ENCODE measurements at regions not wholly inside any gene's neighbourhood (a gene's known extent, or its start where the extent isn't known, plus 50 kb on each side); places are given as distances from the start of the nearest gene placed in this dataset.

GRCh38 chr13:73499695-73500094, 440.9 kb downstream of the KLF5 start:
- Mint-ChIP-seq H3K36me3 (ENCODE audit: low read depth) (no peaks in the 10 kb centered on the region), H3K4me1 (peaks cover 16% of the 10 kb centered on the region), H3K9me3 (no peaks in the 10 kb centered on the region), H3K27me3 (ENCODE audit: low read depth) (no peaks in the 10 kb centered on the region), H3K4me3 (no peak overlapping the region), H3K27ac (no peak overlapping the region)
- TF ChIP-seq, protein P1, sequence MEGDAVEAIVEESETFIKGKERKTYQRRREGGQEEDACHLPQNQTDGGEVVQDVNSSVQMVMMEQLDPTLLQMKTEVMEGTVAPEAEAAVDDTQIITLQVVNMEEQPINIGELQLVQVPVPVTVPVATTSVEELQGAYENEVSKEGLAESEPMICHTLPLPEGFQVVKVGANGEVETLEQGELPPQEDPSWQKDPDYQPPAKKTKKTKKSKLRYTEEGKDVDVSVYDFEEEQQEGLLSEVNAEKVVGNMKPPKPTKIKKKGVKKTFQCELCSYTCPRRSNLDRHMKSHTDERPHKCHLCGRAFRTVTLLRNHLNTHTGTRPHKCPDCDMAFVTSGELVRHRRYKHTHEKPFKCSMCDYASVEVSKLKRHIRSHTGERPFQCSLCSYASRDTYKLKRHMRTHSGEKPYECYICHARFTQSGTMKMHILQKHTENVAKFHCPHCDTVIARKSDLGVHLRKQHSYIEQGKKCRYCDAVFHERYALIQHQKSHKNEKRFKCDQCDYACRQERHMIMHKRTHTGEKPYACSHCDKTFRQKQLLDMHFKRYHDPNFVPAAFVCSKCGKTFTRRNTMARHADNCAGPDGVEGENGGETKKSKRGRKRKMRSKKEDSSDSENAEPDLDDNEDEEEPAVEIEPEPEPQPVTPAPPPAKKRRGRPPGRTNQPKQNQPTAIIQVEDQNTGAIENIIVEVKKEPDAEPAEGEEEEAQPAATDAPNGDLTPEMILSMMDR (IDR thresholded peaks at IDR 0.05; ENCODE audit: unreplicated experiment in 3 of 3), result no peak

- Mint-ChIP-seq H3K27me3 (ENCODE audit: low read depth) (no peaks in the 10 kb centered on the region), H3K27ac (no peak overlapping the region), H3K4me3 (no peak overlapping the region), H3K4me1 (peaks cover 19% of the 10 kb centered on the region), H3K9me3 (no peaks in the 10 kb centered on the region), H3K36me3 (ENCODE audit: low read depth) (no peaks in the 10 kb centered on the region)
- TF ChIP-seq, protein P1 (IDR thresholded peaks at IDR 0.05; ENCODE audit: unreplicated experiment in 3 of 3), result no peak
These were observed 438.6 kb downstream of the KLF5 start for GRCh38 chr13:73497430-73497829.

DNA sequence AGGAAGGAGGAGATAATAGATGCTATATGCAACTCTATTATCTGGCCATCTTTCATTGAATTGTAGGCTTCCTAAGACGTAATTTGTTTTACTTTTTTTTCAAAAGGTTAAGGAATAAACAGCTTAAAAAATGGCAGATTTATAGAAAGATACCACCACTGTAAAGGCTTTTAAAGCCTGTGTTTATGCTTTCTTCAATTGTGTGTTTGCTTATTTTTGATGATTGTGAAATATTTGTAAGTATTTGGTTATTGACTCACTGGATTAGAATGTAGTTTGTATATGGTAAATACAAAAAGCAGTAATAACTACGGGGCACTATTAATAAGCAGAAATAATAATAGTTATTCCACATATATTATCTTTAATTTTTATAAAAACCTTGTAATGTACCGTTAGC, 437.9 kb downstream of the KLF5 start:
- Mint-ChIP-seq H3K4me3 (no peak overlapping the region), H3K36me3 (ENCODE audit: low read depth) (no peaks in the 10 kb centered on the region), H3K27me3 (ENCODE audit: low read depth) (no peaks in the 10 kb centered on the region), H3K27ac (no peak overlapping the region), H3K4me1 (peaks cover 21% of the 10 kb centered on the region), H3K9me3 (no peaks in the 10 kb centered on the region)
- TF ChIP-seq, protein P1 (IDR thresholded peaks at IDR 0.05; ENCODE audit: unreplicated experiment in 3 of 3), result no peak

DNA sequence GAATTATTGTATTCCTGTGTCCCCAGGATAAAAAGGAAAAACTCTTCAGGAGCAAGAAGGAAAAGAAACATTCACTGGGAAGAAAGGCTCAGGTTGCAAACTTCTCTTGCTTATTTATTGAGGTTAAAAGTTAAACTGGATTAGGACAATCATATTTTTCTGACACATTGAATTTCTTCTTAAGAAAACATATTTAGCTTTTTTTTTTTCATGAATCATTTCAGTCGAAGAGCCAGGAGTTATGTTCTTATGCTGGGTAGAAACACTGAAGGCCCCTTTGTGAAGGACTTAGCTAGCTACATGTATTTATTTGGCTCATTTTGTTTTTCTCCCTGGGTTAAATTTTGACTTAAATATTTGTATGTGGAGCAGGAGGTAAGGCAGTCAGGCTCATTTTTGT, 434.0 kb downstream of the KLF5 start:
- peaks cover 14% of the 10 kb centered on the region for H3K9me3 Mint-ChIP-seq
- H3K27ac Mint-ChIP-seq, result peak overlapping the region in 2 of 3 experiments; percentile 1 to 67
- TF ChIP-seq, protein P1 (IDR thresholded peaks at IDR 0.05; ENCODE audit: unreplicated experiment in 3 of 3), result no peak
- peaks cover 19% of the 10 kb centered on the region for H3K4me1 Mint-ChIP-seq
- no peak overlapping the region for H3K4me3 Mint-ChIP-seq
- H3K27me3 Mint-ChIP-seq (ENCODE audit: low read depth), result no peaks in the 10 kb centered on the region
- H3K36me3 Mint-ChIP-seq (ENCODE audit: low read depth), result no peaks in the 10 kb centered on the region

GRCh38 chr13:73482556-73482955, 423.8 kb downstream of the KLF5 start:
- H3K27me3 Mint-ChIP-seq (ENCODE audit: low read depth), result peaks cover 2% of the 10 kb centered on the region
- H3K27ac Mint-ChIP-seq, result no peak overlapping the region
- TF ChIP-seq, protein P1 (IDR thresholded peaks at IDR 0.05; ENCODE audit: unreplicated experiment in 3 of 3), result no peak
- no peaks in the 10 kb centered on the region for H3K9me3 Mint-ChIP-seq
- H3K36me3 Mint-ChIP-seq (ENCODE audit: low read depth), result no peaks in the 10 kb centered on the region
- no peak overlapping the region for H3K4me3 Mint-ChIP-seq
- peaks cover 9% of the 10 kb centered on the region for H3K4me1 Mint-ChIP-seq

GRCh38 chr13:73481886-73482445, 423.2 kb downstream of the KLF5 start:
- no peak overlapping the region for H3K27ac Mint-ChIP-seq
- no peak overlapping the region for H3K4me3 Mint-ChIP-seq
- no peaks in the 10 kb centered on the region for H3K36me3 Mint-ChIP-seq (ENCODE audit: low read depth)
- TF ChIP-seq, protein P1 (IDR thresholded peaks at IDR 0.05; ENCODE audit: unreplicated experiment in 3 of 3), result no peak
- peaks cover 4% of the 10 kb centered on the region for H3K27me3 Mint-ChIP-seq (ENCODE audit: low read depth)
- no peaks in the 10 kb centered on the region for H3K9me3 Mint-ChIP-seq
- peaks cover 9% of the 10 kb centered on the region for H3K4me1 Mint-ChIP-seq

All from nephron (organoid).